Stimulated activated CD8-positive, alpha-beta memory T cell treated with anti-CD3 and anti-CD28 coated beads, Interleukin-15, amount 100 ng/mL, for 4 hours (primary cell): ENCODE measurements at regions not wholly inside any gene's neighbourhood (a gene's known extent, or its start where the extent isn't known, plus 50 kb on each side); places are given as distances from the start of the nearest gene placed in this dataset.

Experiments used
- DNase-seq, 2 donors: peaks; one replicate each; pipeline ENCODE4 v3.0.0-alpha.2; 2020; ENCODE audit warnings: low read depth in 2 of 2

DNA sequence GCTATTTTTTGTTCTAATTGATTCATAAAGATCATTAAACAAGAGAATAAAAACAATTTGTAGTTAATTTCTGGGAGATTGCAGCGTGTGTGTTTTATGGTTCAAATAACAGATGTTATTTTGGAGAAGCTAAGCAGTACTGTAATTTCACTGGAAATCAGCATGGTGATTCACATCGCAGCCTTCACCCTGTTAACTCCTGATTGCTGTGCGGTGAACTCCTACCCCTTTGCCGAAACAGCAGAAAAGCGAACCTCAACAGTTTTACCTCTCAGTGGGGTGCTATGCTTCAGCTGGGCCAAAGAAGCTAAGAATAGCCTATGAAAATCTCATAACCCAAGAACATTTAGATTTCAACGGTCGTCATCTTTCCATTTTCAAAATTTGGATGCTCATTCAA is 441.5 kb upstream of the RARB start:
- no peak for DNase-seq

- DNase-seq, result no peak
Observed at GRCh38 chr3:24999357-24999756, 428.7 kb upstream of the RARB start.

GRCh38 chr3:25000971-25001591 is 427.0 kb upstream of the RARB start:
- no peak for DNase-seq

GRCh38 chr3:25002052-25002451 is 426.0 kb upstream of the RARB start:
- DNase-seq, result no peak

GRCh38 chr3:25007974-25008658 is 419.9 kb upstream of the RARB start:
- DNase-seq, result no peak

DNA sequence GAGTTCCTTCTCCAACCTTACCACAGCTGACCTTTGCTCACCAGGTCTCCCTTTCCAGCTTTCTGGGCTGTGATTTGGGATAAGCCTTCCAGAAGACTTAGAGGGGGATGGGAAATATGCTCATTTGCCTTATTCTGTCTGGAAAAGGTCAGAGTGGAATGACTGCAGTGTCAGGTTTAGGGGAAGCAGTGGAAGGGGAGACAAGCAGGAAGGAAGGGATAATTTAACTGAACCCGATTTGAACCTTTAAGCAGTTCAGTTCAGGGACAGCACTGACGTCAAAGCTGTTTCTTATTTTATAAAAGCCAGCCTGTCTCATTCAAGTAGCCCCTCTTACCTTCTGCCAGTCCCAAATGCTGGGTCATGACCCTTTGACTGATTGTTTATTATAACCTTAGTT is 418.4 kb upstream of the RARB start:
- no peak for DNase-seq

- DNase-seq, result no peak
Observed at GRCh38 chr3:25015599-25015998, 412.5 kb upstream of the RARB start.

DNA sequence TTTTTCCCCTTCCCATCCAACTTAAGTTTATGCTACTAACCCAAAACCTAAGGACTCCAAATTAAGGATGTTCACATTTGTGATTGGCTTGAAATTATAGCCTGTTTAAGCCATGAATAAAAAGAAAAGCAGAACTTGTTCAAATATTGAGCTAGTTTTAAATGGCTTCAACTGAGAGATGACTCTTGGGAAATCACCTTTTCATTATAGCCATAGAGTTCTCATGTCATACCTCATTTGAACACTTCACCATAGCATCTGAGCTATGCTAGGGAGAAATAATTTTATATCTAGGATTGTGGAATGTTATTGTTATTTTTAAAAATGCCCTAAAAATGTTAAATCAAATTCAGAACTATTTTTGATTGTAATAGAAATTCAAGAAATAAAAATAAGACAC is 409.2 kb upstream of the RARB start:
- DNase-seq, result no peak

DNA sequence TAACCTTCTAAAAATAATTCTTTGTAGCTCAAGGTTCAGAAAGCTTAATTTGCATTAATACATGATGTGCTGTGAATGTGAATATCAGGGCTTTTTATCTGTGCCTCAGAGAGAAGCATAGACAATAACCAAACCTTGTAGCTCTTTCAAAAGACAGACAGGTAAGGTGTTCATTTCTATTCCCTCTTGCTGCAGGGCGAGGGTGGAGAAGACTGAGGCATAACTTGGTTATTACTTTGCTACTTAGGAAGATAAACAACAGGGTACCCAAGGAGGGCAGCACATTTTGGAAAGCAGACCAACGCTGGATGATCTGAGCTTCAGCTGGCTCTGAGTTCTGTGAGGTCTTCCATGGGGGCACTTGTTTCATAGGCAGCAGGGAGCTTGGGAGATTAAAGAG is 408.6 kb upstream of the RARB start:
- no peak for DNase-seq

DNA sequence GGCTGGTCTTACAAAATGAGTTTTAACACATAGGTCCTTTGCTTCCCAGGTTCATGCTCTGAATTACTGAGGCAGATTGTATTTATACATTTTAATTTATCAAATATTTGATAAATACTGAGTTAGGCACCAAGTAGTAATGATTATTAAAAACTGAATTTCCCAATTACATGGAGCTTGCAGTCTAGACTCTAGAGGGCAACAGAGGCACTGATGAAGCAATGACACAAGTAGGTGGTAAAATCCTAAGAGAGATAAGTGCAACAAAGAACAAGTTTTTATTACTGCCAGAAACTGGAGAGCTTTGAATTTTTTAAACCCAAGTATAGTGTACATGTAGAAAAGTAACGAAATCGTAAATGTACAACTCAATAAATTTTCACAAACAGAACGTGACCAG is 406.2 kb upstream of the RARB start:
- no peak for DNase-seq

GRCh38 chr3:25023876-25024275 is 404.2 kb upstream of the RARB start:
- DNase-seq, result no peak

GRCh38 chr3:25025236-25025635 is 402.8 kb upstream of the RARB start:
- DNase-seq, result no peak

GRCh38 chr3:25027650-25028049 is 400.4 kb upstream of the RARB start:
- no peak for DNase-seq

DNA sequence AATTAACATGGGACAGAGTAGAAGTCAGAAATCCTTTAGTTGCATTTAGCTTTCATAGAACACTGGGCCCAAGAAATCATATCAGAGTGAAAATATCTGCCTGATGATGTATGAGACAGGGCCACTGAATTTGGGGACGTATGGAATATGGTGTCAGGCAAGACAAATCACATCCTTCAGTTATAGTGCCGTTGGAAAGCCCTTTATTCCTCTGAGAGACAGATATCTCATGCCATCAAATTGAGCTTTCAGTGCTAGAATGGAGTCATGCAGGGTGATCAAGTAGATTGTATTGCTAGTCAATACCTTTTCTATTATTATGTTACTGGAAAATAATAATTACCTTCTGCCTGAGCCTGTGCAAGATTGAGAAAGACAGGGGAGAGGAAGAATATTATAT is 398.2 kb upstream of the RARB start:
- no peak for DNase-seq

DNA sequence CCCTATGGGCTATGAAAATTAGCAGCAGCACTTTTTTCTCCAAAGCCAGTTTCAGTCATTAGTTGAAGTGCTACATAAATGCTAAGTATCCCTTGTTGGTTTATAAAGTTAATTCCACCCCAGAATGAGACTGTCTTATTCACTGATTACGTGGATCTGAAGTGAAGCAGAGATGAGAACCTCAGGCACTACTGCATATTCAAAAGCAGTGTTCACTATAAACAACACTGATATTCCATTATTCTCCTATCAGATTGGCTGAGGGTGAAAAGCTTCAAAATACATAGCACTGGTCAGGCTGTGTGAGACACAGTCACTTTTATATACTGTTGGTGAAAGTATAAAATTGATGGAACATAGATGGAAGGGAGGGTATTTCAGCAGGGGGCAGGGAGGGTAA is 395.7 kb upstream of the RARB start:
- DNase-seq, result no peak

GRCh38 chr3:25033407-25034029 is 394.5 kb upstream of the RARB start:
- DNase-seq, result no peak

DNA sequence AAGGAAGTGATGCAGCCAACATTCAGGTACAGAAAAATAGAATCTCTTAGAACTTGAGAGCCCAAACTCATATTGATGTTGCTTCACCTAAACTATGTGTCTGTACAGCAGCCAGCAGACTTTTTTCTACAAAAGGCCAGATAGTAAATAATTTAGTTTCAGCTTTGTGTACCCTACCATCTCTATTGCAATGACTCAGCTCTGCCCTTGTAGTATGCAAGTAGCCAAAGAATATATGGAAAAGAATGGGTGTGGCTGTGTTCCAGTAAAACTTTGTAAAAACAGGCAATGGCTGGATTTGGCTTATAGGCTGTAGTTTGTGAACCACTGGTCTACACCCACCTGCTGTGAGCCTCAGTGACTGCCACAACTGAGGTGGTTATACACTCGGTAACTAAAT is 392.5 kb upstream of the RARB start:
- DNase-seq, result no peak

DNA sequence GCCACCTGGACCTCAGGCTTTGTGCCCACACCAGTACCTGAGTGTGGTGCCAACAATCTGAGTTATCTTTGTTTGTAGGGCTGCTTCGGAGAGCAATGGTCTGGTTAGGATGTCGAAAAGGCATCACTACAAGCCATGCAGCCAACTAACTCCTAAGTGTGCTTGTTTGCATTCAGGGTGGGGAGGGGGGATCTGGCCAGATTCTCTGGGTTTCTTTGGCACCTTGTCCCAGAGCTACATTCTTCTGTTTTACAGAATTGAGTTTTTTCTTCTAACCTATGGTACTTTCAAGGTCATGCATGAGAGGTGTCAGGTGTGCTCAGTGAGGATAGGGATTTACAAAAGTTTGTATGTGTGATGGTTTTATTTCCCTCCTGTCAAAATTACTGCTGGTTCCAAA is 391.4 kb upstream of the RARB start:
- DNase-seq, result no peak

DNA sequence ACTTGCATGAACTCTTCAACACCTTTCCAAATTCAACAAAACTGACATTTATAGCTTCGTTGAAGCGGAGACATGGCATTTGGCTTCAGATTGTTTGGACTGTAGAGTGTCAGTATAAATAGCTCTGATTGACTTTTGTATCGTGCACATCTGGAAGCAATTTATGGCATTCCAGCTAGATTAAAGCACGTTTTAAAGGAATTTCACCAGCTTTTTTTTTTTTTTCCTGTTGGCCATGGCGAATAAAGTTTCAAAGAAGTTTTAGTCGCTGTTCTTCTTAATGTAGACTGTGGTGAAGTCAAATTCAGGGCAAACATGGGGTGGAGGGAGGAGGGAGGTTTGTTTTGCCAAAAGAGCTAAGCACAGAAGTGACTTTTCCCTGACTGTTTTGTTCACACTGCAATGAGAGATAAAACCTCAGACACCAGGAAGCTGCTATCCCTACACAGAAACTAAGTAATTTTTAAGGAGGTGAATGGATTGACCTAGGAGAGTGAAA is 391.0 kb upstream of the RARB start:
- DNase-seq, result no peak

GRCh38 chr3:25038271-25038670 is 389.8 kb upstream of the RARB start:
- no peak for DNase-seq

- DNase-seq, result no peak
Observed at GRCh38 chr3:25038922-25039321, 389.1 kb upstream of the RARB start.

DNA sequence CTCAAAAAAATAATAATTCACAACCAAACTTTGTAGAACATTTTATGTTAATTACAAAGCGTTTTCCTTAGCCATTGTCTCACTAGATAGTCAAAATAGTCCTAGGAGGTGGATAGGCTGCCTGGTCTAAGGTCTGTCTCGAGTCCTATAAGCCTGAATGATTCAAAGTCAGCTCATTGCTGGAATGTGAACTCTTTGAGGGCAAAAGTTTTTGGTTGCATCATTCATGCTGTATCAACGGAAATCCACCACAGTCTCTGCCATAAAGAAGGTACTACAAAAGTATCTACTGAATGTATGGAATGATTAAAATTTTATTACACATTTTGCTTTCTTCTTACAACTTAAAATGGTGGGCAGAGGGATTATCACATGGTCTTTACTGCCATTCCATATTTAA is 387.3 kb upstream of the RARB start:
- DNase-seq, result no peak

- no peak for DNase-seq
Observed at GRCh38 chr3:25041871-25042584, 386.0 kb upstream of the RARB start.
